HG03025 (cell line): ENCODE measurements at regions not wholly inside any gene's neighbourhood (a gene's known extent, or its start where the extent isn't known, plus 50 kb on each side); places are given as distances from the start of the nearest gene placed in this dataset.
A peak's percentile ranks its signal among the peaks of the same experiment; 100 is the strongest.

Source experiments
- ATAC-seq: cut with Tn5 transposase; IDR thresholded peaks from one replicate; pipeline ENCODE4 v1.9.1; 2021; ENCODE audit warnings: mild to moderate bottlenecking, moderate library complexity; ENCODE audit not compliant: unreplicated experiment, low FRiP score

DNA sequence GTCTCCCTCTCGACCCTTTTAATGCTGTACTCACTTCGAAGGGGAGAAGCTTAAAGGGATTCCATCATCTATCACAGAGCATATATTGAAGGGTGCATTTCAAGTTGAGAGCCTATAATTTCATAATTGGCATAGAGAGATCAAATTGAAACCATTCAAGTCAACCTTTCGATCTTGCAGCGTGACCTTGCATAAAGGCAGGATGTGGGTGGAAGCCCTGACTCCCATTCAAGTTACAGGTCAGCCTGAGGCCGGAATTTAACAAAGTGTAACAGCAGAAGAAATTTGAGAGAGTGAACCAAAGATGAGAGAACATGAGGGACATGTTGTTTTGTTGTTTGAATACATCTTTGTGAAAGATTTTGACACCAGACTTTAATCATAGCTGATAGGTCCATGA lies 195.3 kb upstream of the TPK1 start:
- ATAC-seq, result no peak

- ATAC-seq, result no peak
Measured at GRCh38 chr7:145030754-145031153, 194.9 kb upstream of the TPK1 start.

- ATAC-seq, result no peak
Measured at GRCh38 chr7:145020454-145020853, 184.6 kb upstream of the TPK1 start.

DNA sequence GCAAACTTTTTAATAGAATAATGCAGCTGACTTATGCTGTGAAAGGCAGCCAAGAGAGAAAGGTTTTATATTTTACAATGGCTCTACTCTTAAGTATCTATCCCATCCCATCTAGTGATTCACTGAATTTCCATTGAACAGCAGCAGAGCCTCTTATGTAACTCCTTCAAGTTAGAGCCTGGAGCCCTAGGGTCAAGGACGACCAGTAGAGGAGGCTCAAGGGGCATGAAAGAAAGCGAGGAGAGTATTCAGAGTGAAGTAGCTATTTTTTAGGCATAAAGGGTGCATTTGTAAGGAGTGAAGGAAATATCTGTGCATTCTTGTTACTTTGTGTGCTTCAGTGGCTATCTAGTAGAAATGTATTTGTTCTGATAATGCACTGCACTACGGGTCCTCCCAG lies 180.2 kb upstream of the TPK1 start:
- no peak for ATAC-seq

GRCh38 chr7:145009876-145010275 lies 174.0 kb upstream of the TPK1 start:
- ATAC-seq, result no peak

DNA sequence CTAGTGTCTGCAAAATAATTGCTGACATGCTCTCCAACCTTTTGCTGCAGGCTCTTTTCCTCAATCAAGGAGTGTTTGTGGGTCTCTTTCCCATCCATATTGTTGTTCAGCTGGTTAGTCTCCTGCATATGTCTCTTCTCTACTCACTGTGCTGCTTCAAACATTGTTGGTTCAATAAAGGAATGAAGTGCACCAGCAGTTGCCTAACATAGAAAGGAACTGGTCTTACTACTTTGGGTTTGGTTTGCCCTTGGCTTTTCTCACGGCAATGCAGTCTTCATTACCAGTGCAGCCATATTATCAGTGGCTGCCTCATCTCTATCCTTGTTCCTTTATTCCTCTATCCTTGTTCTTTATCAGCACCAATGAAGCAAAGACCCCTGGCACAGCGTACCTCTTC lies 169.7 kb upstream of the TPK1 start:
- ATAC-seq, result no peak

GRCh38 chr7:144997512-144997911 lies 161.7 kb upstream of the TPK1 start:
- ATAC-seq, result no peak

- no peak for ATAC-seq
Measured at GRCh38 chr7:144995495-144995894, 159.6 kb upstream of the TPK1 start.

GRCh38 chr7:144991041-144991440 lies 155.2 kb upstream of the TPK1 start:
- ATAC-seq, result no peak

GRCh38 chr7:144987686-144988085 lies 151.8 kb upstream of the TPK1 start:
- ATAC-seq, result no peak

GRCh38 chr7:144982133-144982532 lies 146.3 kb upstream of the TPK1 start:
- ATAC-seq, result no peak

- ATAC-seq, result no peak
Measured at GRCh38 chr7:144975882-144976281, 140.0 kb upstream of the TPK1 start.

- ATAC-seq, result no peak
Measured at GRCh38 chr7:144969787-144970186, 133.9 kb upstream of the TPK1 start.

DNA sequence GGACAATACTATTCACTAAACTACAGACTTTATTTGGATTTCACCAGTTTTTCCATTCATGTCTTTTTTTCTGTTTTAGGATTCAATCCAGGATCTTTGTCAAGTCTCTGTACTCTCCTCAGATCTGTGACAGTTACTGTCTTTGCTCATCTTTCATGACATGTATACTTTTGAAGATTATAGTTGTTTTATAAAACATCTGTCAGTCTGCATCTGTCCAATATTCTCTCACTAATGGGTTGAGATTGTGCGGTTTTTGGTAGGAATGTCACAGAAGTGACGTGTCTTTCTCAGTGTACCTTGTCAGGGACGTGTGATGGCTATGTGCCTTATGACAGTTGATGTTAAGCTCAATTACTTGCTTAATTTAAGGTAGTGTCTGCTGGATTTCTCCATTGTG lies 124.9 kb upstream of the TPK1 start:
- ATAC-seq, result no peak

- ATAC-seq, result no peak
Measured at GRCh38 chr7:144957998-144958397, 122.1 kb upstream of the TPK1 start.

DNA sequence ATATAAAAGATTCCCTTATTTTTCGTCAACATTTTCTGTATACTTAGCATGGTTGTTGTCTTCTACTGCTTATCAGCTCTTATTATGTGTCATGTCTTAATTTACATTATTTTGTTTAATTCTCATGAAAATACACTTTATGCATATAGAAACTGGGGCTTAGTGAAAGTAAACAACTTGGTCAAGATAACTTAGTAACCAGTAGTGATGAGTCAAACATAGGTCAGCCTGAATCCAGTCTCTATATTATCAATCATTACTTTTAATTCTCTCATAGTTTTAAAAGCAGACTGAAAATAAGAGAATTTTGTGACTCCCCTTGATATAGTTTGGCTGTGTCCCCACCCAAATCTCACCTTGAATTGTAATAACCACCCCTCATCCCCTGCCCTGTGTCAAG lies 119.6 kb upstream of the TPK1 start:
- ATAC-seq, result no peak

DNA sequence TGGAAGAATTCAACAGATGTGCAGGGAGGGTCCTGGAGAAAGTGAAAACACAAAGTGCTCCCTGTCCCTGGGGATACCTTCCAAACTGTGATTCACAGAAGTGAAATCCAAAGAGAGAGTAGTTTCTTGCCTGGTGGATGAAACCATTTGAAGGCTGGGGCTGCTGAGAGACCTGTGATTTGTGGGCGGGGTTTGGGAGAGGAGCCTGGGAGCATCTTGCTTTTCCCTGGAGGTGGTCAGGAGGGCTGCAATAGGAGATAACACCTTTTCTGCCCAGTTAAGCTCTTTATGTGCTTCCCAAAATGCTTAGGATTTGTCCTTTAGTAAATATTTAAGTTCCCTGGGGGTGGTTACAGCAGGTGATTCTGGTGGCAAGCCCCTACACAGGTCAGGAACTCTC lies 105.3 kb upstream of the TPK1 start:
- ATAC-seq, result no peak

GRCh38 chr7:144937199-144937598 lies 101.3 kb upstream of the TPK1 start:
- ATAC-seq, result no peak

GRCh38 chr7:144936314-144936713 lies 100.5 kb upstream of the TPK1 start:
- no peak for ATAC-seq

- no peak for ATAC-seq
Measured at GRCh38 chr7:144910411-144910810, 74.6 kb upstream of the TPK1 start.

GRCh38 chr7:144908943-144909556 lies 73.2 kb upstream of the TPK1 start:
- ATAC-seq, result no peak

DNA sequence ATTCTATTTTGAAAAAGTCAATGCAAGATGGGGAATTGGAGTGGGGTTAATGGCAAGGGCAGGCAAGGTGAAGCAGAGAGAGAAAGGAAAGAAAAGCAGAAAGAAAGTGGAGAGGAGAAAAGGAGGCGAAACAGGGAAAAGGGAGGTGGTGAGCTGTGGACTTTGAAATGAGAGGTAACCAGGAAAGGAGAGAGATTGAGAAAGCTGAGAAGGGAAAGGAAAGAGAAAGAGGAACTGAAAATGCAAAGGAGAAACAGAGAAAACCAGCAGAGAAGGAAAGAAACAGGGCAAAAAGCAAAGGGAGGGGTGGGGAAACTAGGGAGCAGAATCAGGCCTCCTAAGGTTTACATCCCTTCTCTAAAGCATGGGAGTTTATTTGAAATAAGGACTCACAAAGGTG lies 72.5 kb upstream of the TPK1 start:
- no peak for ATAC-seq

- peak; percentile 78 for ATAC-seq
Measured at GRCh38 chr7:144907577-144907976, 71.7 kb upstream of the TPK1 start.
